ENCODE measurements at regions not wholly inside any gene's neighbourhood (a gene's known extent, or its start where the extent isn't known, plus 50 kb on each side); places are given as distances from the start of the nearest gene placed in this dataset.
"Not testable (repeated sequence)": the region's sequence is repeated elsewhere in the genome, so short reads cannot be mapped to it uniquely, and the experiment has no call there.

DNA sequence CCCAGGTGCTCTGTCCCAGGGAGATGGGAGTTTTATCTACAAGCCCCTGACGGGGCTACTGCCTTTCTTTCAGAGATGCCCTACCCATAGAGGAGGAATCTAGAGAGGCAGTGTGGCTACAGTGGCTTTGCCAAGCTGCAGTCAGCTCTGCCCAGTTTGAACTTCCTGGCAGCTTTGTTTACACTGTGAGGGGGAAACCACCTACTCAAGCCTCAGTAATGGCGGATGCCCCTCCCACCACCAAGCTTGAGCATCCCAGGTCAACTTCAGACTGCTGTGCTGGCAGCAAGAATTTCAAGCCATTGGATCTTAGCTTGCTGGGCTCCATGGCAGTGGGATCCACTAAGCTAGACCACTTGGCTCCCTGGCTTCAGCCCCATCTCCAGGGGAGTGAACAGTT lies 53.1 kb upstream of the TMEM252 start:
- DNase-seq; H3K4me3 ChIP-seq; H3K9me3 ChIP-seq; H3K4me1 ChIP-seq; intact Hi-C loops (cut with DNase I; ENCODE audit: low total_unique reads); H3K27me3 ChIP-seq; H3K36me3 ChIP-seq (ENCODE audit: low read depth, missing control alignments); H3K27ac ChIP-seq: not testable (repeated sequence)
- 78 to 88% methylated on average over 1 to 2 of the region's 2 CpGs for WGBS, 2 donors

DNA sequence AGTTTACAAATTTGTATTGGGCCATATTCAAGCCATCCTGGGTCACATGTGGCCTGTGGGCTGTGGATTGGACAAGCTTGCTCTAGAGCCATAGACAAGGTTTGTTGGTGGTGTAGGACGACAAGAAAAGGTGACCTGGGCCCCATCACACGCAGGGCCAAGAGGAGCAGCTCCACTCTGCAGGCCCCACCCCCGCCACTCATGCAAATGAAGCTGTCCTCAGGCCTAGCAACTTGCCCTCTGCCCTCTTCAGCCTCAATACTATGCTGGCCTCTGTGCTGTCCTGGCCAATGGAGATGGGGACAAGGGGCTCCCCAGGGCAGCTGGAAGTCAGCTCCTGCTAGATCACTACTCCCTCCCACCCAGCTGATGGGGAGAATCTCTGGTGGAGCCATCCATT lies 55.2 kb upstream of the TMEM252 start:
- no peak overlapping the region for H3K4me3 ChIP-seq
- no peak for DNase-seq
- H3K27me3 ChIP-seq, result no peaks in the 10 kb centered on the region
- 83 to 85% methylated on average over 2 to 3 of the region's 3 CpGs for WGBS, 2 donors
- H3K27ac ChIP-seq, result no peak overlapping the region
- H3K36me3 ChIP-seq (ENCODE audit: low read depth, missing control alignments), result no peaks in the 10 kb centered on the region
- no peaks in the 10 kb centered on the region for H3K4me1 ChIP-seq
- no peaks in the 10 kb centered on the region for H3K9me3 ChIP-seq
- intact Hi-C loops (cut with DNase I; ENCODE audit: low total_unique reads), result no loop called here
- TF ChIP-seq, protein P1, sequence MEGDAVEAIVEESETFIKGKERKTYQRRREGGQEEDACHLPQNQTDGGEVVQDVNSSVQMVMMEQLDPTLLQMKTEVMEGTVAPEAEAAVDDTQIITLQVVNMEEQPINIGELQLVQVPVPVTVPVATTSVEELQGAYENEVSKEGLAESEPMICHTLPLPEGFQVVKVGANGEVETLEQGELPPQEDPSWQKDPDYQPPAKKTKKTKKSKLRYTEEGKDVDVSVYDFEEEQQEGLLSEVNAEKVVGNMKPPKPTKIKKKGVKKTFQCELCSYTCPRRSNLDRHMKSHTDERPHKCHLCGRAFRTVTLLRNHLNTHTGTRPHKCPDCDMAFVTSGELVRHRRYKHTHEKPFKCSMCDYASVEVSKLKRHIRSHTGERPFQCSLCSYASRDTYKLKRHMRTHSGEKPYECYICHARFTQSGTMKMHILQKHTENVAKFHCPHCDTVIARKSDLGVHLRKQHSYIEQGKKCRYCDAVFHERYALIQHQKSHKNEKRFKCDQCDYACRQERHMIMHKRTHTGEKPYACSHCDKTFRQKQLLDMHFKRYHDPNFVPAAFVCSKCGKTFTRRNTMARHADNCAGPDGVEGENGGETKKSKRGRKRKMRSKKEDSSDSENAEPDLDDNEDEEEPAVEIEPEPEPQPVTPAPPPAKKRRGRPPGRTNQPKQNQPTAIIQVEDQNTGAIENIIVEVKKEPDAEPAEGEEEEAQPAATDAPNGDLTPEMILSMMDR (IDR thresholded peaks at IDR 0.05), result no peak
- no peak for TF ChIP-seq POLR2A (IDR thresholded peaks at IDR 0.05)

DNA sequence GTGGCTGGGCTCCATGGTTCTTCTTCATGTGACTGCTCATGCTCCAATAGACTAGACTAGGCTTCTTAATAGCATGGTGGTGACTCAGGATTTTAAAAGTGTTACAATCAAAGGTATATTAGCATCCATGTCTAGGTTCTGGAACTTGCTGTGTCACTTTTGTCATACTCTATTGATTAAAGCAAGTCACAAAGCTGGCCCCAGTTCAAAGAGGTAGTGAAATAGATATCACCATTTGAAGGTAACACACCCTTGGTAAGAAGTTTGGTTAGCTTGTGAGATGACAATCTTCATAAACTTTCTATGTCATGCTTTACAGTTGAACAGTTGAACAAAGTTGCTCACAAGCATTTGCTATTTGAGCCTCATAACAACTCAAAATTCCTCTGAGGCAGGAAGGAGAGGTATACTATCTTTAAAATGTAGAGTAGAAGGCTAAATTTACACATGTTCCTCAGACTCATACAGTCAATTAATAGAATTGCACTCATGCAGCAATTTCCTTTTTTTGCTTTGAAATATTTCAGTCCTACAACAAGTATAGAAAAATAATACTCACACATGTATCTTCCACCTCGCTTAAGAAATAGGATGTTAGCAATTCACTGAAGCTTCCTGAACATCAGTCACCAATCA lies 56.8 kb upstream of the TMEM252 start:
- Histone ChIP-seq H3K4me3 (no peak overlapping the region), H3K9me3 (no peaks in the 10 kb centered on the region), H3K27ac (no peak overlapping the region), H3K36me3 (ENCODE audit: low read depth, missing control alignments) (no peaks in the 10 kb centered on the region), H3K4me1 (no peaks in the 10 kb centered on the region), H3K27me3 (no peaks in the 10 kb centered on the region)
- TF ChIP-seq POLR2A (IDR thresholded peaks at IDR 0.05), result no peak
- TF ChIP-seq, protein P1 (IDR thresholded peaks at IDR 0.05), result no peak
- WGBS, 2 donors, result 93 to 94% methylated on average over 1 of the region's 1 CpG
- no peak for DNase-seq
- intact Hi-C loops (cut with DNase I; ENCODE audit: low total_unique reads), result no loop called here

DNA sequence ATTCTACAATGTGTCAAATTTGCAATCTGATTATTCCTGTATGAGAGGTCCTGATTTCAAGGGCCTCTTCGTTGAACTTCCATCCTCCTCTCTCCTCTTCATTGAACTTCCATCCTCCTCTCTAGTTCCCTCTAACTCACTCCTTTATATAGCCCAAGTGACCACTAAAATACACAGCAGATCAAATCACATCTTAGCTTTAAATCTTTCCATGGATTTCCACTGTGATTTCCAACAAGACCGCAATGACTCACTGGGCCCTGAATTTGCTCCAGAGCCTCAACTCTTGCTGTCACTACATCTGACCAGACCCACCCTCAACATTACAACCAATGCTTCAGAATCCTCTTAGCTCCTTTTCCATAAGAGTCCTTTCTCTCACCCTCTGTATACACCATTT lies 59.1 kb upstream of the TMEM252 start:
- Histone ChIP-seq H3K4me3 (no peak overlapping the region), H3K9me3 (no peaks in the 10 kb centered on the region), H3K4me1 (no peaks in the 10 kb centered on the region), H3K27me3 (no peaks in the 10 kb centered on the region), H3K27ac (no peak overlapping the region), H3K36me3 (ENCODE audit: low read depth, missing control alignments) (no peaks in the 10 kb centered on the region)
- DNase-seq, result no peak
- intact Hi-C loops (cut with DNase I; ENCODE audit: low total_unique reads), result no loop called here
- TF ChIP-seq POLR2A (IDR thresholded peaks at IDR 0.05), result no peak
- TF ChIP-seq, protein P1 (IDR thresholded peaks at IDR 0.05), result no peak
- 77 to 85% methylated on average over 2 of the region's 2 CpGs for WGBS, 2 donors

DNA sequence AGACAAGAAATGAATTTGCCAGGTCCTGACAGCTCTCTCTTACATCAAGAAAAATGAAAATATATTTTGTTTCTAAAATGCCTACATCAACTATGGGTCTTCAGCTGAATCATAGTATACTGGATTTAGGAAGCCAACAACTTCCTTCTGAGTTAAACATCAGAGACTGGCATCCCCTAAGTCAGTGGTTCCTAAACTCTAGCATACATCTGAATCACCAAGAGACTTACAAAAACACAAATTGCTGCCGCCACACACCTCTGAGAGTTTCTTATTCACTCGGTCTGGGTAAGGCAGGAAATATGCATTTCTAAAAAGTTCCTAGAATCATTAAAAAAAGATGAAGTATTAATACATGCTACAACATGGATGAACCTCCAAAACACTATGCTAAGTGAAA lies 60.4 kb upstream of the TMEM252 start:
- no peaks in the 10 kb centered on the region for H3K27me3 ChIP-seq
- WGBS, 2 donors, result 80 to 82% methylated on average over 2 of the region's 2 CpGs

More for the DNA sequence above, 60.4 kb upstream of the TMEM252 start:
- H3K4me3 ChIP-seq, result no peak overlapping the region
- intact Hi-C loops (cut with DNase I; ENCODE audit: low total_unique reads), result no loop called here
- no peak for TF ChIP-seq POLR2A (IDR thresholded peaks at IDR 0.05)
- TF ChIP-seq, protein P1 (IDR thresholded peaks at IDR 0.05), result no peak
- H3K27ac ChIP-seq, result no peak overlapping the region
- H3K9me3 ChIP-seq, result no peaks in the 10 kb centered on the region
- no peaks in the 10 kb centered on the region for H3K36me3 ChIP-seq (ENCODE audit: low read depth, missing control alignments)
- no peak for DNase-seq
- H3K4me1 ChIP-seq, result no peaks in the 10 kb centered on the region

Data from testis (tissue), 2 donors.